Umbilical cord (tissue), 1 donor: ENCODE measurements at regions not wholly inside any gene's neighbourhood (a gene's known extent, or its start where the extent isn't known, plus 50 kb on each side); places are given as distances from the start of the nearest gene placed in this dataset.

ENCODE experiments used
- DNase-seq: peaks from one replicate; pipeline ENCODE4 v3.0.0-alpha.2; 2015; ENCODE audit warnings: low spot score

- DNase-seq, result no peak
These were observed 55.1 kb upstream of the XDH start for GRCh38 chr2:31469648-31470047.

DNA sequence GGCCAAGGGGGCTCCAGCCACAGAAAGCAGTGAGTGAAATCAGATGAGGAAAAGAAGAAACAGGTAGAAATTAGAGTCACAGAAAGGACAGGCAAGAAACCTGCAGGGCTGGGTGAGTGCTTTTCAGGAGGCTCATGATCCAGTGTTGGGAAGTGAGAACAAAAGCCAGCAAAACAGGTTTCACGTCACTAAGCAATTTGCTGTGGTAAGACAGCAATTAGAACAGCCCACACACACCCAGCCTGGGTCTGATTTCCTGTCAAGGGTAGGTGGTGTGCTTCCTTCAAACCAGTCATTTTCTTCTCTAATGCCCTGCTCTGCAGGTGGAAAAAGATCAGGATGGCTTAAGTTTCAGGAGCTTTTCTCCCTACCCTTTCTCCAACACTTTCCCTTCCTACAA is 52.9 kb upstream of the XDH start:
- peak; percentile 26 for DNase-seq
